ENCODE measurements at regions not wholly inside any gene's neighbourhood (a gene's known extent, or its start where the extent isn't known, plus 50 kb on each side); places are given as distances from the start of the nearest gene placed in this dataset.

DNA sequence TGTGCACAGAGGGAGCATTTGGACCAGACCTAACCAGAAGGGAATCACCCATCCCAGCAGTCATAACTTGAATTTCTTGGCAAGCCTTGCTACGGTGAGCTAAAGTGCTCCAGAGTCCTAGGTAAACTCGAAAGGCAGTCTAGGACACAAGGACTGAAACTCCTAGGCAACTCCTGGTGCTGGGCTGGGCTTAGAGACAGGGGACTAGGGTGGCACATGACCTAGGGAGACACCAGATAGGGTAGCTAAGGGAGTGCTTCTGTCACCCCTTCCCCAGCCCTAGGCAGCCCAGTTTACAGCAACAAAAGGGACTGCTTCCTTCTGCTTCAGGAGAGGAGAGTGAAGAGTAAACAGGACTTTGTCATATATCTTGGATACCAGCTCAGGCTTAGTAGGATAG lies 256.4 kb upstream of the ARHGEF26 start:
- TF ChIP-seq POLR2A (IDR thresholded peaks at IDR 0.05; ENCODE audit: low read length) (no peak), GATA1 (IDR thresholded peaks at IDR 0.05; ENCODE audit: low read depth, low read length) (no peak)
